NCI-H69 (cell line): ENCODE measurements at regions not wholly inside any gene's neighbourhood (a gene's known extent, or its start where the extent isn't known, plus 50 kb on each side); places are given as distances from the start of the nearest gene placed in this dataset.
"Not testable (repeated sequence)": the region's sequence is repeated elsewhere in the genome, so short reads cannot be mapped to it uniquely, and the experiment has no call there.

Experiments
- DNase-seq: peaks from one replicate; lab custom pipeline; 2025; lab: John Stamatoyannopoulos, UW

DNA sequence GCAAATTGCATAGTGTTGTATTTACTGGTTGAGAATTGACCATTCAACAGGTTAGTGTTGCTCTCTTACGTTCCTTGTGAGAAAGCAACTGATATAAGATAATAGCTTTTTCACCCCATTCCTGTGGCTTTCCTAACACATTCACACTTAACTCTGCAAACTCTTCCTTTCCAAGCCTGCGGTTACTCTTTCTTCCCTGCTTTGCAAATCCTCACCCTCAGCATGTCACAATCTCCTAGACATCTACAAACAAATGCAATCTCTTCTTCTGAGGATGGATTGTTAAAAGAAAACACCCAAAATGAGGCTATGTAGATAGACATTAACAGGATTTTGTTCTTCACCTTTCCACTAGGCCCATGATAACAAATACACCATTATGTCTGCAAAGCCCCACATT is 771.7 kb upstream of the PCDH7 start:
- no peak for DNase-seq

DNA sequence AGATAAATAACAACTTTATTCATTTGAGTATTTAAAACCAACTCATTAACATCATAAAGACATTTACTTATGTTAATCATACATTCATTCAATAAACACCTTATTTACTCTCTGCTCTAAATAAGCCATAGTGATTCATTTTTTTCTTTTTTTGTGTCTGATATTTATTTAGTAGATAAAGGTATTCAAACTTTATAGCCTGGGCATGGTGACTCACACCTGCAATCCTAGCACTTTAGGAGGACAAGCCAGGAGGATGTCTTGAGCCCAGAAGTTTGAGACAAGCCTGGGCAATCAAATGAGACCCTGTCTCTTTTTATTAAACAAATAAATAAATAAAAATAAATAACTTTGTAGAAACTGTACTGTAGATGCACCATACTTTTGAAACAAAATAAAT is 771.3 kb upstream of the PCDH7 start:
- no peak for DNase-seq

- DNase-seq = no peak
These were observed 753.8 kb upstream of the PCDH7 start for GRCh38 chr4:29966386-29966785.

- peak; percentile 18 for DNase-seq
These were observed 749.5 kb upstream of the PCDH7 start for GRCh38 chr4:29970626-29971025.

DNA sequence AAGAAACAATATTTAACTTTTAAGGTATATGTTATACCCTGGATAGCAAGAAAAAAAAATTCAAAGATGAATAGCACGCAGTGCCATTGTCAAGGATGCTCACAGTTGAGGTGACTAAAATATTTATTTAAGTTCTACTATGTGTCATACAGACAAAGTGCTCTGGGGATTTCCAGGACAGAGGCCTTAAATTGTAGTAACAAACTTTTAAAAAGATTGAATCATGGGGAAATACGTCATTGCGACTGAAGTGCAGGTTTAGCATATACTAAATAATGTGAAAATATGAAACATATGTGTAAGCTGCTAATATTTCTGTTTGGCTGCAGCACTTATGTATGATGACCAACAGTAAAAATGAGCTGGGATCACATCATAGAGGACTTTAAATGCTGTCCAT is 748.0 kb upstream of the PCDH7 start:
- no peak for DNase-seq

- peak; percentile 93 for DNase-seq
These were observed 736.3 kb upstream of the PCDH7 start for GRCh38 chr4:29983890-29984289.

DNA sequence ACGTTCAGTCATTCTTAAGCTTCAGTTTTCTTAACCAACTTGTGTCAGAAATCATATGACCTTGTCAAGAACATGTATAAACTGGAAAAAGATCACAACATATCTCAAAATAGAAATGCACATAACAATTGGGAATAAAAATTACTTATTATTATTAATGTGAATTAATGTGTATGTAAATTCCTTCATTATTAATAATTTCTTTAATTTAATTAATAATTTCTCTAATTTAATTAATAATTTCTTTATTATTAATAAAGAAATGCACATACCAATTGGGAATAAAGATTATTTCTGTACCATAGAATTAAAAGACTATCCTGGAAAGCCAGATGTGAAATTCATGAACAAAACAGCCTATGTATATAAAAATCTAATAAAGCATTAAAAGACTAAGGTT is 718.5 kb upstream of the PCDH7 start:
- no peak for DNase-seq

DNA sequence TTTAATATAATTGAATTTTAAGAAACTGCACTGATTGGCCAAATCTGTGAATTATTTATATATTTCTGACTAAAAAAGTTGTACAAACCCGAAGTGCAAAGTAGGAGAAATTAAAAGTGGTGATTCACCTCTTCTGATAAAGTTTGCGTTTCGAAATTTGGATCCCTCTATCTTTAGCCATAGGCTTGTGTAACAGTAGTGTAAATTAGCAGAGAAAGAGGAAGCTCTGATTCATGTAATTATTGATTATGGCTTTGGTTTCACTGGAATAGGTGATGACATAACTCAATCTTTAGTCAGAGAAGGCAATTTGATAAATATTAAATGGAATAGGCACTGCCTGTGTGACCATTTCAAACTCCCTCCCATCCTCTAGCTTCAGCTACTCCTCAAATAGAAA is 717.8 kb upstream of the PCDH7 start:
- no peak for DNase-seq

DNA sequence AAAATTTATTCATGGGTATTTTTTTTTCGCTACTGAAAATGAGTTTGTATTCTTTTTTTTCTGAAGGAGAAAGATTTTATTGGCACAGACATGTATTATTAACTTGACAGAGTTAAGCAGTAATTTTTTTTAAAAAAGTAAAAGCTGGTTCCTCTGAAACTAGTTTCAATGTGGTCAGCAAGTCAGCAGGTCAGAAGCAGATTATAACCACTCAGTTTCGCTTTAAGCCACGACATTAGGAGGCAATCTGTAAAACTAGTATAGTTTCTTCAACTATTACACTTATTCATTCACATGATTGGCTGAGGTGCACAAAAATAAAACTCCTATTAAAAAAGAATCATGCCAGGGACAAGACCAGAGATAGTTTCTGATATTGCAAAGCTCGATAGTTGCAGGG is 714.2 kb upstream of the PCDH7 start:
- DNase-seq = no peak

- no peak for DNase-seq
These were observed 695.6 kb upstream of the PCDH7 start for GRCh38 chr4:30024526-30024925.

GRCh38 chr4:30028826-30029225 is 691.3 kb upstream of the PCDH7 start:
- DNase-seq = peak; percentile 0

DNA sequence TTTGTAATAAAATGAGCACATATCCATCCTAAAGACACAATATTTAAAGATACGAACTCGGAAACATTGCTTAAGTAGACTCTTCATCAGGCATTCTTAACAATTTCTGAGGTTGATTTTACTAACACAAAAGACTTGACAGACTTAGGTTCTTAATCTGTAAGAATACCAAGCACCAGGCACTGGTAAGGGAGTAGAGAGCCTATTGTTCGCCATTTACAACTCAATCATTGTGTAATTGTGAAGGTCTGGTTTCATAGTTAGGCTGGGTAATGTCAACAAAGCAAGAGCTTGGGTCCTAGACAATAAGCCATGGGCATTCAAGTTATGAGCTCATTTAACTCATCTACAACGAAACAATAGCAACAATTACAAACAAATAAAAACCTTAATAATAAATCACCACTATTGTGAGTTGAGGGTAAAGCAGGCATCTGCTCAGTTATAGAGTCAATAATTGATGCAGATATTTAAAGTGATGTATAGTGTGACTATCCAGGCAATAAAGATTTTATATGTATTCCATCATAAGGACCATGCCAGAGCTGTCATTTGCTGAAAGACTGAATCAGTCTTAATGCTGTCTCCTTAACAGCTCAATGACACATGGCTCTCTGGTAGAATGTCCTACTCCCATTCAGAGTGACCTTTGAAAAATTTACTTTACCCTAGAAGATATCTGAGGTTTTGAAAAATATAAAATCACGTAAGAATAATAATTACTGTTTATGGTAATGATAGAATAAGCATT is 664.0 kb upstream of the PCDH7 start:
- DNase-seq = peak; percentile 1

DNA sequence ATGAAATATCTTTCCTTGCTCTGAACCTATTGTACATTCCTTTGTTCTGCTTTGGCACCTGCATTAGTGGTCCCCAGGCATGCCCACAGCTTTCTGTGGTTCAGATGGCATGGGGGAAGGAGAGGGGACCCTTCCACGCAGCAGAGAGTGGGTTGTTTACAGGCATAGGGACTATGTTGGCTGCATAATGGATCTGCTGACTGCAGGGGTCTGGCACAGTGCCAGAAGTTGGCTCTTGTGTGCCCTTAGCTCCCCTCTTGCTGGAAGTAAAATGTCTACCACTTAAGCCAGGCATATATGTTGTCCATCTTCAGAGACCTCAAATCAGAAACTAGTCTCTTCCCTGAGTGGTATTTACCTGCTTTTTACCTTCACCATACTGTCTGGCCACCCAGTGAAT is 651.9 kb upstream of the PCDH7 start:
- DNase-seq = peak; percentile 55

- no peak for DNase-seq
These were observed 647.0 kb upstream of the PCDH7 start for GRCh38 chr4:30073011-30073710.

GRCh38 chr4:30092420-30093128 is 627.6 kb upstream of the PCDH7 start:
- not testable (repeated sequence) for DNase-seq

DNA sequence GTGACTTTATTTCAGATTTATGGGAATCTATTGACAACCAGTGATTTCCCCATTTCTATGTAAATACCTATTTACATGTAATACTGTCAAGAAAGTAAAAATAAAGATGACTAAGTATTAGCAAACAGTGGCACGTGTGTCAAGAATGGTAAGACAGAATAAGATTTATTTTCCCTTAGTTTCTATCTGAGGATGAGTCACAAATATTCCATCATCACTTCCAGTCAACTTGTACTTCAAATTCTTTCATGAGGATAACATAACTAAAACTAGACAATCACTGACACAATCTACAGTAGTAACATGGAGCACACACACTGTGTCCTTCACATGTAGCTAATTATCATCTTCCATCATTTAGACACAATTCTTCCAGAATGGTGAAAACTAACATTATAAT is 625.3 kb upstream of the PCDH7 start:
- no peak for DNase-seq

DNA sequence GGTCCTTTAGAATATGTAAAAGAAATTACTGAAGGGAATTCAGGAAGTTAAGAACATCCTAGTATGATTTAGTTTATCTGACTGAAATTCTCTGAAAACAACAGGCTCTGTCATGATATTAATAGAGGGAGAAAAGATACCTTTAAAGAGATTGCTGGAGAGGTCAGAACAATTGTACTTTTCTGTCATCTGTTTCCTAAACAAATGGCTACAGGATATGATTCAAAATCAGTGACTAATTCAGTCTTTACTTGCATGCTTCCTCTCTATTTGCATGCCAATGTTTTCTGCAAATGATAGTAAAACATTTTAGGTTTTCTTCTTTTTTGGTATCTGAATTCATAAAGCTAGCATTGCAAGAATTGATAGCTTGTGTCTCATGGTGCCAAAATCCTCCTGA is 616.7 kb upstream of the PCDH7 start:
- no peak for DNase-seq

- no peak for DNase-seq
These were observed 603.8 kb upstream of the PCDH7 start for GRCh38 chr4:30116401-30116800.

DNA sequence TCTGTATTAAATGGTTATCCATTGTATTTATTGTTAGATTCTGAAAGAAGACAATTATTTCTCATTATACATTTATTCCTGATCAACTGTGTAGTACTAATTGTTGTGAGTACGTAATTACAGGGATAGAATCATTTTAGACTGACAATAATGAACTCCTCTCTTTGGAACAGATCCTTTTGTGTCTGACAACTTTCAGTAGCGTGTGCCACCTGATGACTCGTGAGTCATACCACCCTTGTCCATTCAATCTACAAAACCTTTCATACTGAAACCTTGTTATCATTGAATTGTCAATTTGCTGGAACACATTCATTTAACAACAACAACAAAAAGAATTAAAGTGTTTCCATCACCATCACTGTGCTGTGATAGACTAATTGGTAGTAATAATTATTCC is 602.7 kb upstream of the PCDH7 start:
- DNase-seq = peak; percentile 2

- no peak for DNase-seq
These were observed 597.5 kb upstream of the PCDH7 start for GRCh38 chr4:30122711-30123110.

- DNase-seq = not testable (repeated sequence)
These were observed 595.5 kb upstream of the PCDH7 start for GRCh38 chr4:30124621-30125020.

GRCh38 chr4:30125868-30126267 is 594.3 kb upstream of the PCDH7 start:
- DNase-seq = no peak

DNA sequence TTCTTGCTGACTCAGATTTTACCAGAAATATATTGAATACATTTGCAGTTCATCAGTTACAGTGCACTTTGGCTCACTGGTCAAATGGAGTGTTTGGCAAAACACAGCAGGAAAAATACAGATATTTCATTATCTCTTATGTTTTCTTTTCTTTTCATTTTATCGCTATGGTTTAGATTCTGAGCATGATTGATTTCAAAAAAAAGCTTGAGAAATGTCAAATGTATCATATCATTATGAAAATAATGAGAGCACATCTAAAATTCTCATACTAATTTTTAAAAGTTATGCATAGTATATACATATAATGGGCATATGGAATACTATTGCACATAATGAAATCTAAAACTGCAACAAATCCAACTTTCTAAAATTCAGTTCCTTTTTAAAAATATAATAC is 593.8 kb upstream of the PCDH7 start:
- DNase-seq = no peak
